ENCODE measurements at regions not wholly inside any gene's neighbourhood (a gene's known extent, or its start where the extent isn't known, plus 50 kb on each side); places are given as distances from the start of the nearest gene placed in this dataset.

GRCh38 chr3:103127737-103128136 lies 692.9 kb downstream of the ZPLD1 start:
- Histone ChIP-seq H4K20me1 (ENCODE audit: control insufficient read depth, extremely low read depth, insufficient read depth, low read length) (no peaks in the 10 kb centered on the region), H3K9me3 (ENCODE audit: control insufficient read depth, low read depth, low read length) (no peaks in the 10 kb centered on the region), H3K4me1 (ENCODE audit: control insufficient read depth, extremely low read depth, insufficient read depth, low read length) (no peaks in the 10 kb centered on the region), H3K4me3 (ENCODE audit: control insufficient read depth in 2 of 3, extremely low read depth in 1 of 3, insufficient read depth in 2 of 3, low read depth in 1 of 3, low read length in 3 of 3) (no peak overlapping the region), H3K27ac (ENCODE audit: control insufficient read depth, insufficient read depth, low read length) (no peak overlapping the region), H3K9me1 (ENCODE audit: control insufficient read depth, extremely low read depth, insufficient read depth, low read length) (no peaks in the 10 kb centered on the region), H3K36me3 (ENCODE audit: control insufficient read depth in 2 of 2, extremely low read depth in 1 of 2, insufficient read depth in 2 of 2, low read length in 2 of 2) (no peaks in the 10 kb centered on the region), H3K27me3 (ENCODE audit: control insufficient read depth, extremely low read depth, insufficient read depth, low read length) (no peaks in the 10 kb centered on the region), H3K9ac (ENCODE audit: control insufficient read depth, extremely low read depth, insufficient read depth, low read length) (no peak overlapping the region), H3K4me2 (ENCODE audit: control insufficient read depth, extremely low read depth, insufficient read depth, low read depth, low read length) (no peak overlapping the region), H3K79me2 (ENCODE audit: control insufficient read depth, insufficient read depth, low read length) (no peaks in the 10 kb centered on the region), H2AFZ (ENCODE audit: control insufficient read depth, low read length) (no peak overlapping the region)
- DNase-seq (ENCODE audit: low read depth, low spot score): no peak
- FAIRE-seq: no peak
- TF ChIP-seq CTCF (optimal IDR thresholded peaks at IDR 0.05 in 1 of 3, IDR thresholded peaks at IDR 0.05 in 1 of 3, conservative IDR thresholded peaks at IDR 0.05 in 1 of 3; ENCODE audit: extremely low read depth in 1 of 3, insufficient read depth in 2 of 3, low read length in 3 of 3) (no peak), EZH2 (IDR thresholded peaks at IDR 0.05; ENCODE audit: low read length) (no peak)
- dilution Hi-C loops (cut with MboI; ENCODE audit: extremely low pct_ligation_motif_present, low sequenced_read_pairs): no loop called here

GRCh38 chr3:103134023-103134724 lies 699.4 kb downstream of the ZPLD1 start:
- Histone ChIP-seq H3K4me1 (ENCODE audit: control insufficient read depth, extremely low read depth, insufficient read depth, low read length) (no peaks in the 10 kb centered on the region), H4K20me1 (ENCODE audit: control insufficient read depth, extremely low read depth, insufficient read depth, low read length) (no peaks in the 10 kb centered on the region), H3K9me3 (ENCODE audit: control insufficient read depth, low read depth, low read length) (no peaks in the 10 kb centered on the region), H3K9ac (ENCODE audit: control insufficient read depth, extremely low read depth, insufficient read depth, low read length) (no peak overlapping the region), H3K4me2 (ENCODE audit: control insufficient read depth, extremely low read depth, insufficient read depth, low read depth, low read length) (no peak overlapping the region), H3K36me3 (ENCODE audit: control insufficient read depth in 2 of 2, extremely low read depth in 1 of 2, insufficient read depth in 2 of 2, low read length in 2 of 2) (no peaks in the 10 kb centered on the region), H3K4me3 (ENCODE audit: control insufficient read depth in 2 of 3, extremely low read depth in 1 of 3, insufficient read depth in 2 of 3, low read depth in 1 of 3, low read length in 3 of 3) (no peak overlapping the region), H2AFZ (ENCODE audit: control insufficient read depth, low read length) (no peak overlapping the region), H3K27ac (ENCODE audit: control insufficient read depth, insufficient read depth, low read length) (no peak overlapping the region), H3K27me3 (ENCODE audit: control insufficient read depth, extremely low read depth, insufficient read depth, low read length) (no peaks in the 10 kb centered on the region), H3K9me1 (ENCODE audit: control insufficient read depth, extremely low read depth, insufficient read depth, low read length) (no peaks in the 10 kb centered on the region), H3K79me2 (ENCODE audit: control insufficient read depth, insufficient read depth, low read length) (no peaks in the 10 kb centered on the region)
- no peak for FAIRE-seq
- dilution Hi-C loops (cut with MboI; ENCODE audit: extremely low pct_ligation_motif_present, low sequenced_read_pairs): no loop called here
- TF ChIP-seq CTCF (optimal IDR thresholded peaks at IDR 0.05 in 1 of 3, IDR thresholded peaks at IDR 0.05 in 1 of 3, conservative IDR thresholded peaks at IDR 0.05 in 1 of 3; ENCODE audit: extremely low read depth in 1 of 3, insufficient read depth in 2 of 3, low read length in 3 of 3) (no peak), EZH2 (IDR thresholded peaks at IDR 0.05; ENCODE audit: low read length) (no peak)
- DNase-seq (ENCODE audit: low read depth, low spot score): no peak
